ENCODE measurements at regions not wholly inside any gene's neighbourhood (a gene's known extent, or its start where the extent isn't known, plus 50 kb on each side); places are given as distances from the start of the nearest gene placed in this dataset.
"Not testable (repeated sequence)": the region's sequence is repeated elsewhere in the genome, so short reads cannot be mapped to it uniquely, and the experiment has no call there.

- H3K79me1 ChIP-seq (ENCODE audit: low read length), result no peaks in the 10 kb centered on the region
- H2BK5ac ChIP-seq (ENCODE audit: low read depth, low read length, poor library complexity), result no peak overlapping the region
- no peak overlapping the region for H3K18ac ChIP-seq (ENCODE audit: low read length)
- DNase-seq, result no peak
- H4K8ac ChIP-seq (ENCODE audit: low read depth, low read length), result no peak overlapping the region
- H3K23ac ChIP-seq (ENCODE audit: low read length), result no peak overlapping the region
- no peak overlapping the region for H4K12ac ChIP-seq (ENCODE audit: low read depth, low read length)
- H3K79me2 ChIP-seq (ENCODE audit: control insufficient read depth, insufficient read depth, low read length, poor library complexity), result no peaks in the 10 kb centered on the region
- H3K9ac ChIP-seq (ENCODE audit: low read length), result no peak overlapping the region
- H2BK120ac ChIP-seq (ENCODE audit: insufficient read depth, low read length, poor library complexity), result no peak overlapping the region
- no peak overlapping the region for H2BK12ac ChIP-seq (ENCODE audit: low read length)
- no peak overlapping the region for H3K4me2 ChIP-seq (ENCODE audit: low read length)
- no peak overlapping the region for H3K4ac ChIP-seq (ENCODE audit: low read depth, low read length)
- no CpG with 5 or more reads among the region's 25 CpGs for WGBS (ENCODE audit: extremely low coverage, insufficient coverage, insufficient read length)
- H4K91ac ChIP-seq (ENCODE audit: low read depth, low read length), result no peak overlapping the region
- H3K36me3 ChIP-seq (ENCODE audit: control insufficient read depth in 1 of 2, insufficient read depth in 2 of 2, low read length in 2 of 2), result no peaks in the 10 kb centered on the region
- H2AK5ac ChIP-seq (ENCODE audit: low read length), result no peak overlapping the region
- H3K27me3 ChIP-seq (ENCODE audit: insufficient read depth, low read length), result no peaks in the 10 kb centered on the region
- H3K14ac ChIP-seq (ENCODE audit: low read length), result no peak overlapping the region
- H3K4me3 ChIP-seq (ENCODE audit: low read depth, low read length), result no peak overlapping the region
- H3K27ac ChIP-seq (ENCODE audit: low read depth, low read length), result no peak overlapping the region
- no peak overlapping the region for H2AFZ ChIP-seq (ENCODE audit: insufficient read depth, low read length, poor library complexity)
- H3K9me3 ChIP-seq (ENCODE audit: insufficient read depth, low read depth, low read length), result no peaks in the 10 kb centered on the region
- no peaks in the 10 kb centered on the region for H3K4me1 ChIP-seq (ENCODE audit: control insufficient read depth in 1 of 2, insufficient read depth in 2 of 2, low read length in 2 of 2)
Measured at GRCh38 chr12:131203666-131204415, 250.1 kb downstream of the ADGRD1 start.

GRCh38 chr12:131204416-131205274 lies 250.9 kb downstream of the ADGRD1 start:
- Histone ChIP-seq H2BK12ac (ENCODE audit: low read length) (no peak overlapping the region), H2BK120ac (ENCODE audit: insufficient read depth, low read length, poor library complexity) (no peak overlapping the region), H2AFZ (ENCODE audit: insufficient read depth, low read length, poor library complexity) (no peak overlapping the region), H3K36me3 (ENCODE audit: control insufficient read depth in 1 of 2, insufficient read depth in 2 of 2, low read length in 2 of 2) (no peaks in the 10 kb centered on the region), H4K91ac (ENCODE audit: low read depth, low read length) (no peak overlapping the region), H2BK5ac (ENCODE audit: low read depth, low read length, poor library complexity) (no peak overlapping the region), H3K4me2 (ENCODE audit: low read length) (no peak overlapping the region), H3K4ac (ENCODE audit: low read depth, low read length) (no peak overlapping the region), H4K8ac (ENCODE audit: low read depth, low read length) (no peak overlapping the region), H3K4me1 (ENCODE audit: control insufficient read depth in 1 of 2, insufficient read depth in 2 of 2, low read length in 2 of 2) (no peaks in the 10 kb centered on the region), H3K9ac (ENCODE audit: low read length) (no peak overlapping the region), H3K18ac (ENCODE audit: low read length) (no peak overlapping the region), H3K14ac (ENCODE audit: low read length) (no peak overlapping the region), H3K4me3 (ENCODE audit: low read depth, low read length) (no peak overlapping the region), H3K79me1 (ENCODE audit: low read length) (no peaks in the 10 kb centered on the region), H3K79me2 (ENCODE audit: control insufficient read depth, insufficient read depth, low read length, poor library complexity) (no peaks in the 10 kb centered on the region), H3K9me3 (ENCODE audit: insufficient read depth, low read depth, low read length) (peaks cover 3% of the 10 kb centered on the region), H2AK5ac (ENCODE audit: low read length) (no peak overlapping the region), H3K23ac (ENCODE audit: low read length) (no peak overlapping the region), H3K27ac (ENCODE audit: low read depth, low read length) (no peak overlapping the region), H3K27me3 (ENCODE audit: insufficient read depth, low read length) (no peaks in the 10 kb centered on the region), H4K12ac (ENCODE audit: low read depth, low read length) (no peak overlapping the region)
- DNase-seq, result no peak
- WGBS (ENCODE audit: extremely low coverage, insufficient coverage, insufficient read length), result no CpG with 5 or more reads among the region's 17 CpGs

- H3K79me2 ChIP-seq (ENCODE audit: control insufficient read depth, insufficient read depth, low read length, poor library complexity); H4K91ac ChIP-seq (ENCODE audit: low read depth, low read length); H2BK5ac ChIP-seq (ENCODE audit: low read depth, low read length, poor library complexity); H4K12ac ChIP-seq (ENCODE audit: low read depth, low read length); H3K9me3 ChIP-seq (ENCODE audit: insufficient read depth, low read depth, low read length); H4K8ac ChIP-seq (ENCODE audit: low read depth, low read length); H3K4ac ChIP-seq (ENCODE audit: low read depth, low read length); H3K4me3 ChIP-seq (ENCODE audit: low read depth, low read length); H3K4me2 ChIP-seq (ENCODE audit: low read length); H3K14ac ChIP-seq (ENCODE audit: low read length); H2AFZ ChIP-seq (ENCODE audit: insufficient read depth, low read length, poor library complexity); H3K27ac ChIP-seq (ENCODE audit: low read depth, low read length); H3K23ac ChIP-seq (ENCODE audit: low read length); H2BK120ac ChIP-seq (ENCODE audit: insufficient read depth, low read length, poor library complexity); DNase-seq; H2AK5ac ChIP-seq (ENCODE audit: low read length); H2BK12ac ChIP-seq (ENCODE audit: low read length); H3K27me3 ChIP-seq (ENCODE audit: insufficient read depth, low read length); H3K79me1 ChIP-seq (ENCODE audit: low read length); H3K9ac ChIP-seq (ENCODE audit: low read length); H3K36me3 ChIP-seq (ENCODE audit: control insufficient read depth in 1 of 2, insufficient read depth in 2 of 2, low read length in 2 of 2); H3K18ac ChIP-seq (ENCODE audit: low read length); H3K4me1 ChIP-seq (ENCODE audit: control insufficient read depth in 1 of 2, insufficient read depth in 2 of 2, low read length in 2 of 2): not testable (repeated sequence)
- WGBS (ENCODE audit: extremely low coverage, insufficient coverage, insufficient read length), result no CpG with 5 or more reads among the region's 23 CpGs
Measured at GRCh38 chr12:131205275-131205933, 251.7 kb downstream of the ADGRD1 start.

GRCh38 chr12:131206630-131207299 lies 253.1 kb downstream of the ADGRD1 start:
- H3K4me3 ChIP-seq (ENCODE audit: low read depth, low read length); DNase-seq; H3K23ac ChIP-seq (ENCODE audit: low read length); H2AK5ac ChIP-seq (ENCODE audit: low read length); H3K4ac ChIP-seq (ENCODE audit: low read depth, low read length); H4K8ac ChIP-seq (ENCODE audit: low read depth, low read length); H3K18ac ChIP-seq (ENCODE audit: low read length); H3K9ac ChIP-seq (ENCODE audit: low read length); H2BK120ac ChIP-seq (ENCODE audit: insufficient read depth, low read length, poor library complexity); H3K79me2 ChIP-seq (ENCODE audit: control insufficient read depth, insufficient read depth, low read length, poor library complexity); H3K14ac ChIP-seq (ENCODE audit: low read length); H3K9me3 ChIP-seq (ENCODE audit: insufficient read depth, low read depth, low read length); H3K4me1 ChIP-seq (ENCODE audit: control insufficient read depth in 1 of 2, insufficient read depth in 2 of 2, low read length in 2 of 2); H3K27me3 ChIP-seq (ENCODE audit: insufficient read depth, low read length); H2AFZ ChIP-seq (ENCODE audit: insufficient read depth, low read length, poor library complexity); H3K79me1 ChIP-seq (ENCODE audit: low read length); H4K91ac ChIP-seq (ENCODE audit: low read depth, low read length); H4K12ac ChIP-seq (ENCODE audit: low read depth, low read length); H2BK12ac ChIP-seq (ENCODE audit: low read length); H3K4me2 ChIP-seq (ENCODE audit: low read length); H3K27ac ChIP-seq (ENCODE audit: low read depth, low read length); H3K36me3 ChIP-seq (ENCODE audit: control insufficient read depth in 1 of 2, insufficient read depth in 2 of 2, low read length in 2 of 2); H2BK5ac ChIP-seq (ENCODE audit: low read depth, low read length, poor library complexity): not testable (repeated sequence)
- WGBS (ENCODE audit: extremely low coverage, insufficient coverage, insufficient read length), result no CpG with 5 or more reads among the region's 19 CpGs

Measured in trophoblast cell (in vitro differentiated cells and primary cell).